ENCODE measurements at regions not wholly inside any gene's neighbourhood (a gene's known extent, or its start where the extent isn't known, plus 50 kb on each side); places are given as distances from the start of the nearest gene placed in this dataset.

DNA sequence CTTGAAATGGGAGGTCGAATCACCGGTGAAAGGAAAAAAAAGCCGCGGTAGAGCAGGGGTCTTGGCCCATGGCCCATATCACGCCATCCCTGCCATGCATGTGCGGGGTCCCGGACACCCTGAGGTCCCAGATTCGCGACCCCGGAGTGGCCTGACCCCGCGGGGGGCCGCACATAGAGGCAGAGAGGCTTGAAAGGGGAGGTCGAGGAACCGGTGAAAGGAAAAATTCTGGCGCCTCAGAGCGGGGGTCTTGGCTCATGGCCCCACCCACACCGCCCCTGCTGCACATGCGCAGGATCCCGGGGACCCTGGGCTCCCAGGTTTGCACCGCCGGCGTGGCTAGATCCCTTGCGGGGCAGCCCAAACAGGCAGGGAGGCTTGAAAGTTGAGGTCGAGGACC is 319.8 kb downstream of the ALG10 start:
- TF ChIP-seq POLR2AphosphoS5 (IDR thresholded peaks at IDR 0.05; ENCODE audit: low read length): no peak
- TF ChIP-seq, protein P1, sequence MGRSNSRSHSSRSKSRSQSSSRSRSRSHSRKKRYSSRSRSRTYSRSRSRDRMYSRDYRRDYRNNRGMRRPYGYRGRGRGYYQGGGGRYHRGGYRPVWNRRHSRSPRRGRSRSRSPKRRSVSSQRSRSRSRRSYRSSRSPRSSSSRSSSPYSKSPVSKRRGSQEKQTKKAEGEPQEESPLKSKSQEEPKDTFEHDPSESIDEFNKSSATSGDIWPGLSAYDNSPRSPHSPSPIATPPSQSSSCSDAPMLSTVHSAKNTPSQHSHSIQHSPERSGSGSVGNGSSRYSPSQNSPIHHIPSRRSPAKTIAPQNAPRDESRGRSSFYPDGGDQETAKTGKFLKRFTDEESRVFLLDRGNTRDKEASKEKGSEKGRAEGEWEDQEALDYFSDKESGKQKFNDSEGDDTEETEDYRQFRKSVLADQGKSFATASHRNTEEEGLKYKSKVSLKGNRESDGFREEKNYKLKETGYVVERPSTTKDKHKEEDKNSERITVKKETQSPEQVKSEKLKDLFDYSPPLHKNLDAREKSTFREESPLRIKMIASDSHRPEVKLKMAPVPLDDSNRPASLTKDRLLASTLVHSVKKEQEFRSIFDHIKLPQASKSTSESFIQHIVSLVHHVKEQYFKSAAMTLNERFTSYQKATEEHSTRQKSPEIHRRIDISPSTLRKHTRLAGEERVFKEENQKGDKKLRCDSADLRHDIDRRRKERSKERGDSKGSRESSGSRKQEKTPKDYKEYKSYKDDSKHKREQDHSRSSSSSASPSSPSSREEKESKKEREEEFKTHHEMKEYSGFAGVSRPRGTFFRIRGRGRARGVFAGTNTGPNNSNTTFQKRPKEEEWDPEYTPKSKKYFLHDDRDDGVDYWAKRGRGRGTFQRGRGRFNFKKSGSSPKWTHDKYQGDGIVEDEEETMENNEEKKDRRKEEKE (IDR thresholded peaks at IDR 0.05): no peak
- TF ChIP-seq, protein P2, sequence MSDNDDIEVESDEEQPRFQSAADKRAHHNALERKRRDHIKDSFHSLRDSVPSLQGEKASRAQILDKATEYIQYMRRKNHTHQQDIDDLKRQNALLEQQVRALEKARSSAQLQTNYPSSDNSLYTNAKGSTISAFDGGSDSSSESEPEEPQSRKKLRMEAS (IDR thresholded peaks at IDR 0.05; ENCODE audit: low read depth, low read length): no peak
- TF ChIP-seq SIX5 (IDR thresholded peaks at IDR 0.05; ENCODE audit: low read depth, low read length, severe bottlenecking): no peak
- no peak for TF ChIP-seq TAF1 (IDR thresholded peaks at IDR 0.05; ENCODE audit: borderline replicate concordance, low read depth, low read length)
- TF ChIP-seq, protein P3, sequence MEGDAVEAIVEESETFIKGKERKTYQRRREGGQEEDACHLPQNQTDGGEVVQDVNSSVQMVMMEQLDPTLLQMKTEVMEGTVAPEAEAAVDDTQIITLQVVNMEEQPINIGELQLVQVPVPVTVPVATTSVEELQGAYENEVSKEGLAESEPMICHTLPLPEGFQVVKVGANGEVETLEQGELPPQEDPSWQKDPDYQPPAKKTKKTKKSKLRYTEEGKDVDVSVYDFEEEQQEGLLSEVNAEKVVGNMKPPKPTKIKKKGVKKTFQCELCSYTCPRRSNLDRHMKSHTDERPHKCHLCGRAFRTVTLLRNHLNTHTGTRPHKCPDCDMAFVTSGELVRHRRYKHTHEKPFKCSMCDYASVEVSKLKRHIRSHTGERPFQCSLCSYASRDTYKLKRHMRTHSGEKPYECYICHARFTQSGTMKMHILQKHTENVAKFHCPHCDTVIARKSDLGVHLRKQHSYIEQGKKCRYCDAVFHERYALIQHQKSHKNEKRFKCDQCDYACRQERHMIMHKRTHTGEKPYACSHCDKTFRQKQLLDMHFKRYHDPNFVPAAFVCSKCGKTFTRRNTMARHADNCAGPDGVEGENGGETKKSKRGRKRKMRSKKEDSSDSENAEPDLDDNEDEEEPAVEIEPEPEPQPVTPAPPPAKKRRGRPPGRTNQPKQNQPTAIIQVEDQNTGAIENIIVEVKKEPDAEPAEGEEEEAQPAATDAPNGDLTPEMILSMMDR (IDR thresholded peaks at IDR 0.05 in 2 of 3, conservative IDR thresholded peaks at IDR 0.05 in 1 of 3; ENCODE audit: control insufficient read depth in 2 of 3, extremely low read depth in 1 of 3, insufficient read depth in 1 of 3, low read depth in 3 of 3, low read length in 3 of 3): no peak
